ENCODE measurements at regions not wholly inside any gene's neighbourhood (a gene's known extent, or its start where the extent isn't known, plus 50 kb on each side); places are given as distances from the start of the nearest gene placed in this dataset.

GRCh38 chr14:98808494-98809407, 463.2 kb downstream of the BCL11B start:
- Mint-ChIP-seq H3K27ac (peak overlapping the region; percentile 32), H3K4me3 (no peak overlapping the region), H3K36me3 (no peaks in the 10 kb centered on the region), H3K4me1 (no peaks in the 10 kb centered on the region), H3K9me3 (no peaks in the 10 kb centered on the region)
- ATAC-seq (peak; percentile 26), DNase-seq (ENCODE audit: low spot score in 2 of 2) (no peak)

- peaks cover 4% of the 10 kb centered on the region for H3K36me3 Mint-ChIP-seq
- H3K9me3 Mint-ChIP-seq, result no peaks in the 10 kb centered on the region
- no peak overlapping the region for H3K27ac Mint-ChIP-seq
- DNase-seq (ENCODE audit: low spot score in 2 of 2) (no peak), ATAC-seq (no peak)
- peaks cover 8% of the 10 kb centered on the region for H3K4me1 Mint-ChIP-seq
- H3K4me3 Mint-ChIP-seq, result no peak overlapping the region
Observed at GRCh38 chr14:98816195-98816594, 455.8 kb downstream of the BCL11B start.

- peaks cover 4% of the 10 kb centered on the region for H3K36me3 Mint-ChIP-seq
- H3K4me1 Mint-ChIP-seq, result peaks cover 8% of the 10 kb centered on the region
- no peak for DNase-seq (ENCODE audit: low spot score in 2 of 2)
- no peaks in the 10 kb centered on the region for H3K9me3 Mint-ChIP-seq
- H3K4me3 Mint-ChIP-seq, result no peak overlapping the region
- ATAC-seq, result no peak
- H3K27ac Mint-ChIP-seq, result peak overlapping the region; percentile 46
Observed at GRCh38 chr14:98816720-98817119, 455.3 kb downstream of the BCL11B start.

- Mint-ChIP-seq H3K4me3 (no peak overlapping the region), H3K27ac (no peak overlapping the region), H3K36me3 (peaks cover 4% of the 10 kb centered on the region), H3K9me3 (no peaks in the 10 kb centered on the region), H3K4me1 (peaks cover 8% of the 10 kb centered on the region)
- DNase-seq (ENCODE audit: low spot score in 2 of 2) (no peak), ATAC-seq (no peak)
Observed at GRCh38 chr14:98819132-98819866, 452.7 kb downstream of the BCL11B start.

- DNase-seq (ENCODE audit: low spot score in 2 of 2), result no peak
- no peaks in the 10 kb centered on the region for H3K9me3 Mint-ChIP-seq
- peaks cover 8% of the 10 kb centered on the region for H3K4me1 Mint-ChIP-seq
- H3K4me3 Mint-ChIP-seq, result no peak overlapping the region
- no peak overlapping the region for H3K27ac Mint-ChIP-seq
- H3K36me3 Mint-ChIP-seq, result peaks cover 4% of the 10 kb centered on the region
- no peak for ATAC-seq
Observed at GRCh38 chr14:98819867-98820206, 452.2 kb downstream of the BCL11B start.

- H3K27ac Mint-ChIP-seq, result no peak overlapping the region
- H3K4me1 Mint-ChIP-seq, result no peaks in the 10 kb centered on the region
- no peak for ATAC-seq
- H3K36me3 Mint-ChIP-seq, result no peaks in the 10 kb centered on the region
- no peak for DNase-seq (ENCODE audit: low spot score in 2 of 2)
- H3K4me3 Mint-ChIP-seq, result no peak overlapping the region
- H3K9me3 Mint-ChIP-seq, result no peaks in the 10 kb centered on the region
Observed at GRCh38 chr14:98822917-98823316, 449.1 kb downstream of the BCL11B start.

- H3K27ac Mint-ChIP-seq, result no peak overlapping the region
- no peak overlapping the region for H3K4me3 Mint-ChIP-seq
- ATAC-seq, result no peak
- H3K9me3 Mint-ChIP-seq, result no peaks in the 10 kb centered on the region
- DNase-seq (ENCODE audit: low spot score in 2 of 2), result no peak
- H3K4me1 Mint-ChIP-seq, result no peaks in the 10 kb centered on the region
- no peaks in the 10 kb centered on the region for H3K36me3 Mint-ChIP-seq
Observed at GRCh38 chr14:98826618-98827017, 445.4 kb downstream of the BCL11B start.

- ATAC-seq, result no peak
- Mint-ChIP-seq H3K27ac (no peak overlapping the region), H3K4me1 (peaks cover 5% of the 10 kb centered on the region), H3K4me3 (no peak overlapping the region), H3K36me3 (no peaks in the 10 kb centered on the region), H3K9me3 (no peaks in the 10 kb centered on the region)
- no peak for DNase-seq (ENCODE audit: low spot score in 2 of 2)
Observed at GRCh38 chr14:98834119-98834518, 437.9 kb downstream of the BCL11B start.

GRCh38 chr14:98835051-98835824, 436.8 kb downstream of the BCL11B start:
- DNase-seq (ENCODE audit: low spot score in 2 of 2), result no peak
- H3K27ac Mint-ChIP-seq, result no peak overlapping the region
- H3K9me3 Mint-ChIP-seq, result no peaks in the 10 kb centered on the region
- H3K36me3 Mint-ChIP-seq, result no peaks in the 10 kb centered on the region
- H3K4me3 Mint-ChIP-seq, result no peak overlapping the region
- peak; percentile 13 for ATAC-seq
- H3K4me1 Mint-ChIP-seq, result peaks cover 5% of the 10 kb centered on the region

- no peak for ATAC-seq
Observed at GRCh38 chr14:98835825-98836100, 436.2 kb downstream of the BCL11B start.

GRCh38 chr14:98840091-98840490, 431.9 kb downstream of the BCL11B start:
- H3K4me3 Mint-ChIP-seq, result no peak overlapping the region
- ATAC-seq (no peak), DNase-seq (ENCODE audit: low spot score in 2 of 2) (no peak)
- no peak overlapping the region for H3K27ac Mint-ChIP-seq
- no peaks in the 10 kb centered on the region for H3K9me3 Mint-ChIP-seq
- peaks cover 9% of the 10 kb centered on the region for H3K4me1 Mint-ChIP-seq
- no peaks in the 10 kb centered on the region for H3K36me3 Mint-ChIP-seq

More at GRCh38 chr14:98835825-98836100, 436.2 kb downstream of the BCL11B start:
- no peak overlapping the region for H3K27ac Mint-ChIP-seq
- H3K4me3 Mint-ChIP-seq, result no peak overlapping the region
- no peak for DNase-seq (ENCODE audit: low spot score in 2 of 2)
- H3K36me3 Mint-ChIP-seq, result no peaks in the 10 kb centered on the region
- no peaks in the 10 kb centered on the region for H3K9me3 Mint-ChIP-seq
- H3K4me1 Mint-ChIP-seq, result peaks cover 5% of the 10 kb centered on the region

GRCh38 chr14:98840511-98840910, 431.5 kb downstream of the BCL11B start:
- H3K27ac Mint-ChIP-seq, result no peak overlapping the region
- no peak for ATAC-seq
- no peak overlapping the region for H3K4me3 Mint-ChIP-seq
- H3K4me1 Mint-ChIP-seq, result peaks cover 9% of the 10 kb centered on the region
- H3K9me3 Mint-ChIP-seq, result no peaks in the 10 kb centered on the region
- no peak for DNase-seq (ENCODE audit: low spot score in 2 of 2)
- H3K36me3 Mint-ChIP-seq, result no peaks in the 10 kb centered on the region

GRCh38 chr14:98844456-98844855, 427.5 kb downstream of the BCL11B start:
- ATAC-seq (no peak), DNase-seq (ENCODE audit: low spot score in 2 of 2) (no peak)
- H3K4me1 Mint-ChIP-seq, result peaks cover 9% of the 10 kb centered on the region
- H3K27ac Mint-ChIP-seq, result no peak overlapping the region
- no peaks in the 10 kb centered on the region for H3K9me3 Mint-ChIP-seq
- no peak overlapping the region for H3K4me3 Mint-ChIP-seq
- no peaks in the 10 kb centered on the region for H3K36me3 Mint-ChIP-seq

- ATAC-seq (no peak), DNase-seq (ENCODE audit: low spot score in 2 of 2) (no peak)
- Mint-ChIP-seq H3K4me1 (peaks cover 9% of the 10 kb centered on the region), H3K4me3 (no peak overlapping the region), H3K9me3 (no peaks in the 10 kb centered on the region), H3K36me3 (no peaks in the 10 kb centered on the region), H3K27ac (no peak overlapping the region)
Observed at GRCh38 chr14:98847521-98848468, 424.2 kb downstream of the BCL11B start.

Data from stimulated activated effector memory CD8-positive, alpha-beta T cell treated with anti-CD3 and anti-CD28 coated beads, Interleukin-12 subunit alpha, Interleukin-12 subunit beta, amount 100 ng/mL, for 72 hours (primary cell).